ENCODE measurements at regions not wholly inside any gene's neighbourhood (a gene's known extent, or its start where the extent isn't known, plus 50 kb on each side); places are given as distances from the start of the nearest gene placed in this dataset.

GRCh38 chr16:51312363-51313150, 161.5 kb upstream of the SALL1 start:
- H3K4me2 ChIP-seq: no peak overlapping the region
- no peaks in the 10 kb centered on the region for H3K27me3 ChIP-seq
- H3K4me3 ChIP-seq: no peak overlapping the region
- H3K9me3 ChIP-seq: no peaks in the 10 kb centered on the region
- H3K4me1 ChIP-seq: no peaks in the 10 kb centered on the region
- H3K36me3 ChIP-seq: no peaks in the 10 kb centered on the region
- H4K20me1 ChIP-seq: no peaks in the 10 kb centered on the region
- H3K9ac ChIP-seq: no peak overlapping the region
- H3K27ac ChIP-seq: no peak overlapping the region
- TF ChIP-seq Cebpa-rat (IDR thresholded peaks at IDR 0.05): no peak

- H4K20me1 ChIP-seq: no peaks in the 10 kb centered on the region
- TF ChIP-seq Cebpa-rat (IDR thresholded peaks at IDR 0.05): no peak
- no peak overlapping the region for H3K4me3 ChIP-seq
- H3K4me1 ChIP-seq: no peaks in the 10 kb centered on the region
- H3K9ac ChIP-seq: no peak overlapping the region
- no peaks in the 10 kb centered on the region for H3K9me3 ChIP-seq
- H3K4me2 ChIP-seq: no peak overlapping the region
- H3K27me3 ChIP-seq: no peaks in the 10 kb centered on the region
- H3K27ac ChIP-seq: no peak overlapping the region
- H3K36me3 ChIP-seq: no peaks in the 10 kb centered on the region
Observed at GRCh38 chr16:51310159-51310558, 159.1 kb upstream of the SALL1 start.

- no peaks in the 10 kb centered on the region for H3K36me3 ChIP-seq
- no peak overlapping the region for H3K9ac ChIP-seq
- H3K27ac ChIP-seq: no peak overlapping the region
- H3K4me2 ChIP-seq: no peak overlapping the region
- no peak for TF ChIP-seq Cebpa-rat (IDR thresholded peaks at IDR 0.05)
- H4K20me1 ChIP-seq: no peaks in the 10 kb centered on the region
- no peaks in the 10 kb centered on the region for H3K9me3 ChIP-seq
- no peaks in the 10 kb centered on the region for H3K27me3 ChIP-seq
- no peaks in the 10 kb centered on the region for H3K4me1 ChIP-seq
- no peak overlapping the region for H3K4me3 ChIP-seq
Observed at GRCh38 chr16:51306886-51307595, 156.0 kb upstream of the SALL1 start.

- Histone ChIP-seq H4K20me1 (no peaks in the 10 kb centered on the region), H3K9ac (no peak overlapping the region), H3K4me3 (no peak overlapping the region), H3K4me2 (no peak overlapping the region), H3K36me3 (no peaks in the 10 kb centered on the region), H3K27ac (no peak overlapping the region), H3K4me1 (no peaks in the 10 kb centered on the region), H3K9me3 (no peaks in the 10 kb centered on the region), H3K27me3 (no peaks in the 10 kb centered on the region)
- no peak for TF ChIP-seq Cebpa-rat (IDR thresholded peaks at IDR 0.05)
Observed at GRCh38 chr16:51306116-51306515, 155.0 kb upstream of the SALL1 start.

GRCh38 chr16:51305337-51305736, 154.3 kb upstream of the SALL1 start:
- TF ChIP-seq Cebpa-rat (IDR thresholded peaks at IDR 0.05): no peak
- no peaks in the 10 kb centered on the region for H3K27me3 ChIP-seq
- H3K9me3 ChIP-seq: no peaks in the 10 kb centered on the region
- no peaks in the 10 kb centered on the region for H4K20me1 ChIP-seq
- no peaks in the 10 kb centered on the region for H3K4me1 ChIP-seq
- H3K9ac ChIP-seq: no peak overlapping the region
- no peak overlapping the region for H3K27ac ChIP-seq
- no peak overlapping the region for H3K4me2 ChIP-seq
- H3K36me3 ChIP-seq: no peaks in the 10 kb centered on the region
- no peak overlapping the region for H3K4me3 ChIP-seq

DNA sequence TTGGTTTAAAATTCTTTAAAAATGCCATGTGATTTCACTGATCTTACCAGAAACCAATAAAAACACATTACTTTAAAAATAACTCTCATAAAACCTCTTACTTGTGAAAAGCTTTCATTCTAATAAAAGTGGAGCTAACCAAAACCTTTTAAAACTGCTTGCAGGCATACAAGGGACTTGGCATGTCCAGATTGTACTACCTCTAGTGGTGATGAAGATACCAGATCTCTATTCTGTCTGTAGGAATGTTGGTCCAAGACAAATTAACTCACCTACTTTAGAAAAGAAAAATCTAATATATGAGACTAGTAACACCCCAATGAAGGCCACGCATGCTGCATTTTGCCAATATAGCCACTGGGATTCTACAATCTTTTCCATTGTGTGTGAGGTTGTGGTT, 151.0 kb upstream of the SALL1 start:
- Histone ChIP-seq H3K9me3 (peaks cover 18% of the 10 kb centered on the region), H3K9ac (no peak overlapping the region), H3K4me2 (no peak overlapping the region), H3K4me3 (no peak overlapping the region), H3K27me3 (no peaks in the 10 kb centered on the region), H3K27ac (no peak overlapping the region), H4K20me1 (no peaks in the 10 kb centered on the region), H3K4me1 (no peaks in the 10 kb centered on the region), H3K36me3 (no peaks in the 10 kb centered on the region)
- TF ChIP-seq Cebpa-rat (IDR thresholded peaks at IDR 0.05): no peak

DNA sequence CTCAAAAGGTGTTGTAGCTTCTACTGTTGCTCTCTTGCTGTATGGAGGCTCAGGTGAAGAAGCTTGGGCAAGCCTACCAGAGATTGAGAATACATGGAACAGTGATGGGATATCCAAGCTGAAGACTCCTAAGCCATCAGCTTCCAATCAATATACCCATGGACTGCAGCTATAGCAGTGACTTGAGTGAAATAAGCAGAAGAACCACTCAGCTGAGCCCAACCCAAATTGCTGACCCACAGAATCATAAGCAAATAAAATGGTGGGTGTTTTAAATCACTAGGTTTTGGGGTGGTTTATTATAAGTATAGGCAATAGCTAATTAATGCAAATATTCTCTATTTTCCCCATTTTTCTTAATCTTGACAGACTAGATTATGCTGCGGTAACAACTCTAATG, 147.7 kb upstream of the SALL1 start:
- TF ChIP-seq Cebpa-rat (IDR thresholded peaks at IDR 0.05): no peak
- Histone ChIP-seq H3K27me3 (no peaks in the 10 kb centered on the region), H3K4me2 (no peak overlapping the region), H3K36me3 (no peaks in the 10 kb centered on the region), H3K9ac (no peak overlapping the region), H3K9me3 (peaks cover 25% of the 10 kb centered on the region), H3K27ac (no peak overlapping the region), H4K20me1 (no peaks in the 10 kb centered on the region), H3K4me1 (no peaks in the 10 kb centered on the region), H3K4me3 (no peak overlapping the region)

DNA sequence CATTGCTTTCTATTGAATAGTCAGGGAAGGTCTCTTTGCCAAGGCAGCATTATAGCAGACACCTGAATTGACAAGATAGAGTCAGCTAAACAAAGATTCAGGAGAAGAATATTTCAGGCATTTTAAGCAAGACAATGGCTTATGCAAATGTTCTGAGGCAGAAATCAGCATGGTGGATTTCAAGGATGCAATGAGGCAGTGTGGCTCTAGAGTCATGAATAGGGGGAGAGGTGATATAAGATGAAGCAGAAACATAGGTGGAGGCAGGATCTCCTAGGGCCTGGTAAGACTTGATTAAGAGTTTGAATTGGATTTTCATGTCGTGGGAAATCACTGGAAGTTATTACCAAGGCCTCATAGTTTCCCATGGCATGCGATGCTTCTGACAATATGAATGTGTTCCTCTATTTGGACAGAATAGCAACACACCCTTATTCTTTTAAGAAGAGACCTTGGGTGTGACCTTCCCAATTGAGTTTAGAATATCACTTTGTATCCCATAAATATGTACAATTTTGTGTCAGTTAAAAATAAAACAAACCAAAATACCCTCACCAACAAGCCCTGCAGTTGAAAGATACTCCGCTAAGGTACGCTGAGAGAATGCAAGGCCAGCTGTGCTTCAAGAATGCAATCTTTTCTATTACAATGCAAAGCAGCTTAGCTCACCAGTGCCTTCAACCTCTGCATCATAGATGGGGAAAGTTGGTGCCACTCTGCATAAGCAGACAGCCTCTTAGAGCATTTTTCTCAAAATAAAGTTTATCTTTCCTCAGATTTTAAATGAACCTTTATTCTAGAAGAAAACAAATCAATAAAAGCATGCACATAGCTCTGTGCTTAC, 139.6 kb upstream of the SALL1 start:
- H3K9ac ChIP-seq: no peak overlapping the region
- no peak for TF ChIP-seq Cebpa-rat (IDR thresholded peaks at IDR 0.05)
- no peaks in the 10 kb centered on the region for H3K4me1 ChIP-seq
- H3K4me3 ChIP-seq: no peak overlapping the region
- no peaks in the 10 kb centered on the region for H3K36me3 ChIP-seq
- H3K4me2 ChIP-seq: no peak overlapping the region
- 0 out of 2 replicates have a peak, but pooled peaks cover 7% of the 10 kb centered on the region for H3K9me3 ChIP-seq
- H3K27ac ChIP-seq: no peak overlapping the region
- H3K27me3 ChIP-seq: no peaks in the 10 kb centered on the region
- H4K20me1 ChIP-seq: no peaks in the 10 kb centered on the region

DNA sequence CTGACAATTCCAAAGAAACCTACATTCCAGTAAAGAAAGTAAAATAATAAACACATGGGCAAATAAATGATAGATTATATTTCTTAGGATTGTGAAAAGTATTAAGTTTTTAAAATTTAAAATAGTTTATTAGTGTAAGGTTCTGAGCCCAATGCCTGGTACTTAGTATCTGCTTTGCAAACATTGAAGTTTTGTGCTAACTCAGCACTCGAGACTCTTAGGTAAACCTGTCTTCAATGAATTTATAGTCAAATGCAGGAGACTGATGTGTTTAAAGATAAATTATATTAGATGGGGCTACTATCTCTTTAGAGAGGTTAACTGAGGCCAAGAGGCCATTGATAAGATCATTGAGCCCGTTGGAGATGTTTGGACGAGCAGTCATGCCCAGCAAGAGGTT, 138.3 kb upstream of the SALL1 start:
- H3K27me3 ChIP-seq: no peaks in the 10 kb centered on the region

More for the DNA sequence above, 138.3 kb upstream of the SALL1 start:
- Histone ChIP-seq H3K27ac (no peak overlapping the region), H3K9ac (no peak overlapping the region), H3K9me3 (0 out of 2 replicates have a peak, but pooled peaks cover 5% of the 10 kb centered on the region), H3K4me2 (no peak overlapping the region), H4K20me1 (no peaks in the 10 kb centered on the region), H3K4me1 (no peaks in the 10 kb centered on the region), H3K4me3 (no peak overlapping the region), H3K36me3 (no peaks in the 10 kb centered on the region)
- TF ChIP-seq Cebpa-rat (IDR thresholded peaks at IDR 0.05): no peak
